DMS79 treated with DMSO at 0.1 percent for 48 hours (cell line): ENCODE measurements at regions not wholly inside any gene's neighbourhood (a gene's known extent, or its start where the extent isn't known, plus 50 kb on each side); places are given as distances from the start of the nearest gene placed in this dataset.
"Not testable (repeated sequence)": the region's sequence is repeated elsewhere in the genome, so short reads cannot be mapped to it uniquely, and the experiment has no call there.

Experiments used
- DNase-seq: peaks from one replicate; lab custom pipeline; 2025; lab: John Stamatoyannopoulos, UW

DNA sequence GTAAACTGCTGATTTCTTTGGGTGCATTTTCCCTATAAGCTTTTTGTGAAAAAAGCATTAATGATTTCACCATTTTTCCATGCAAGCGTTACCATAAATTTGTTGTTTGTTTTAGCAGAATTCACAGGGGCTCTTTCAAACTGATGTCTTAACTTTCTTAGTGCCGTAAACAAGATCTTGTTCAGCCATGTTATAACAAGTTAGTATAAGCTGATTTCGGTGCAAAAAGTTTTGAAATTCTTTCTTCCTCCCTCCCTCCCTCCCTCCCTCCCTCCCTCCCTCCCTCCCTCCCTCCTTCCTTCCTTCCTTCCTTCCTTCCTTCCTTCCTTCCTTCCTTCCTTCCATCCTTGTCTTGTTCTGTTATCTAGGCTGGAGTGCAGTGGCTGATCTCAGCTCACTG, 71.7 kb upstream of the CHORDC1 start:
- DNase-seq = no peak

DNA sequence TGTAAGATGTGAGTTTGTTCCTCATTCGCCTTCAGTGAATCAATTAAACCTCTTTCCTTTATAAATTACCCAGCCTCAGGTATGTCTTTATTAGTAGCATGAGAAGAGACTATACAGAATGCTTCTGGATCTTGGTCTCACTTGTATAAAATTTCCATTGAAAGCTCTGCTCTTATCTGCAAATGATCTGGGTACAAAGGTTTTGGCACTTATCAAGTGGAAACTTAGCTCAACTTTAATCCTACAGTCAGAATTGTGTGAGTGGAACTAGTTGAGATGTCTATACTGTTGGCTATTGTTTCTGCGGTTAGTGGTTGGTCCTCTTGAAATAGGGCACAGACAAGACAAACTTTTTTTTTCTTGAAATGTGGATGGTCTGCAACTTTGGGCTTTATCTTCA, 71.2 kb upstream of the CHORDC1 start:
- DNase-seq = no peak

DNA sequence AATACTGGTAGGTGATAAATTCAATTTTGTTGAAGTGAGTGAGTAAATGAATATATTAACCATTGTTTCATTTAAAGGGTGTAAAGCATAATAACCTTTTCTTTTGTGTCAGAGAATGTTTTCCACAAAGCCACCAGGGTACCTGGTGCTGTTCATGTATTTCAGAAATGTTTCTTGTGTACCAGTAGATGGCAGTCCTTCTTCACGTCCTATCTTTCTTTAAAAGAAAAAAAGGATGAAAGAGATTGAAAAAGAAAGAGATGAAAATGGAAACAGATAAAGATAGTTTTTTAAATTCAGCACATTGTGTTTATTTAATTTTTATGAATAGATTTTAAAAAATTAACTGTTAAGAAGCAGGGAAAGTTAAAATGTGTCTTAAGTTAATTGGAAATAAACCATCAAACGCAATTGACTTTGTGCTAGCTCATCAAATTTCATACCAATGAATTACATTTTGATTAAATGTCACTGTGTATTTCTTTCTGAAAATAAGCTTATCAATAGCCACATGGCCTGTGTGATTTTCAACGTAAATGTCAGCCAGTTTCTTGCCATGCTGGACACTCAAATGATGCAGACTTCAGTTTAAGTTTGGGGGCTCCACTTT, 65.5 kb upstream of the CHORDC1 start:
- peak; percentile 50 for DNase-seq

DNA sequence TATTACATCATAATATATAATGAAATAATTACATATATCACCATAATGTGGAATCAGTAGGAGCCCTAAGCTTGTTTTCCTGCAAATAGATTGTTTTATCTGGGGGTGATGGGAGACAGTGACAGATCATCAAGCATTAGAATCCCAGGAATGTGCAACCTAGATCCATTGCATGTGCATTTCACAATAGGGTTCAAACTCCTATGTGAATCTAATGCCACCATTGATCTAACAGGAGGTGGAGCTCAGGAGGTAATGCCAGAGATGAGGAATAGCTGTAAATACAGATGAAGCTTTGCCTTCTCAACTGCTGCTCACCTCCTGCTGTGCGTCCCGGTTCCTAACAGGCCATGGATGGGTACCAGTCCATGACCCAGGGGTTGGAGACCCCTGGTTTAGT, 63.8 kb upstream of the CHORDC1 start:
- DNase-seq = no peak

DNA sequence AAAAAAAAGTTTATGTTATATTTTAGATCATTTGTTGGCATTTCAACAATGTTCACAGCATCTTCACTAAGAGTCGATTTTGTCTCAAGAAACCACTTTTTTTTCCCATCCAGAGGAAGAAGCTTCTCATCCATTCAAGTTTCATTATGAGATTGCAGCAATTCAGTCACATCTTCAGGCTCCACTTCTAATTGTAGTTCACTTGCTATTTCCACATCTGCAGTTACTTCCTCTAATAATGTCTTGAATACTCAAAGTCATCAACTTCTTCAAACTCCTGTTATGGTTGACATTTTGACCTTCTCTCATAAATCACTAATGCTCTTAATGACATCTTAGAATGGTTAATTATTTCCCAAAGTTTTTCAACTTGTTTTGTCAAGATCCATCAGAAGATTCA, 61.3 kb upstream of the CHORDC1 start:
- no peak for DNase-seq

- DNase-seq = not testable (repeated sequence)
Measured at GRCh38 chr11:90282551-90283071, 59.8 kb upstream of the CHORDC1 start.

DNA sequence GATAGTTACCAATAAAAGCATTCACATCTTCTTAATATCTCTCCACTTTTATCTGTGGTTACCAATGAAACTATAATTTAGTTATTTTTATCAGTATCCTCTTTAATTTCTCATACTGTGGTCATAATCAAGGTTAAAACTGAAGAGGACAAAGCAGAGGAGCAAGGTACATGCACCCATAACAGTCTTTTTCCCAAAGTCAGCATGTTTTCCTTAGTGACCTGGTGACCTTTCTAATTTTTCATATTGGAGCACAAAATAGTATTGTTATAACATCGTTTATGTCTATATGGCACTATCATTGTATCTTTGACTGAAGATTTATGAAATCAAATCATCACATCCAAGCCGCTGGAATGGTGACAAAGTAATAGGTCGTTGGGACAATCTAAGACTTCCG, 51.5 kb upstream of the CHORDC1 start:
- DNase-seq = no peak
